Stimulated activated CD4-positive, alpha-beta T cell treated with anti-CD3 and anti-CD28 coated beads, TNF-alpha, amount 100 ng/mL, for 48 hours (primary cell): ENCODE measurements at regions not wholly inside any gene's neighbourhood (a gene's known extent, or its start where the extent isn't known, plus 50 kb on each side); places are given as distances from the start of the nearest gene placed in this dataset.

Source experiments
- DNase-seq, 3 donors: peaks; one replicate each; pipeline ENCODE4 v3.0.0-alpha.2; 2020; ENCODE audit warnings: low read depth in 3 of 3

- no peak for DNase-seq
Observed at GRCh38 chr4:177573507-177573906, 131.3 kb upstream of the AGA start.

GRCh38 chr4:177574446-177574845 lies 132.2 kb upstream of the AGA start:
- DNase-seq: no peak

- no peak for DNase-seq
Observed at GRCh38 chr4:177579649-177580048, 137.4 kb upstream of the AGA start.

GRCh38 chr4:177582992-177583391 lies 140.8 kb upstream of the AGA start:
- no peak for DNase-seq

GRCh38 chr4:177587989-177588388 lies 145.8 kb upstream of the AGA start:
- DNase-seq: no peak

- DNase-seq: no peak
Observed at GRCh38 chr4:177595386-177595785, 153.1 kb upstream of the AGA start.

DNA sequence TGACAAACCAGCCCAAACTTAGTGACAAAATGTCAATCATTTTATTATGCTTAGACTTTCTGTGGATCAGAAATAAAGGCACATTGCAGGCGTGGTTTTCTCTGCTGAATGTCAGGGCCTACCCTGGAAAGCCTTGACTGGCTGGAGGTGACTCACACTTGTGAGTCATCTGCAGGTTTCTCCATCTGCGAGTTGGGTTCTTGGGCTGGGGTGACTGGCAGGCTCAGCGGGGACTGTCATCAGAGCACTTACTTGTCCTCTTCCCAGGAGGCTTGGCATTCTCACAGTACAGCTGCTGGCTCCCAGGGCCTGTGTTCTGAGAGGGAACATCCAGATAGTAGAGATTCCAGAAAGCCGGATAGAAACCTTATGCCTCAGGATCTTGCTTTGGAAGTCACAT lies 153.8 kb upstream of the AGA start:
- peak; percentile 7 to 31 (median 22) for DNase-seq

DNA sequence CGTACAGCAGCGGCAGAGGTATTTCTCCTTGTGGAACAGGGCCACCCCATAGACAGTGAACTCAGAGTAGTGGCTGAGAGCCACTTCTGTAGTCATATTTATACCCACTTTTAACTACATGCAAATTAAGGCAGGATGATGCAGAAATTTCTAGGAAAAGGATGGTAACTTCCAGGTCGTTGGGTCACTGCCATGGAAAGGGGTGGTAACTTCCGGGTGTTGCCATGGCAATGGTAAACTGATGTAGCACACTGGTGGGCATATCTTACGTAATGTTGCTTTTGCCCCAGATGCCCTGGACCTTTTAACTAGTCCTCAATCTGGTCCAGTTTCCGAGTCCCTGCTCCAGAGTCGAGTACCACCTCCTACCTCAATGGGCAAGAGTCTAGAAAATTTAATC lies 154.8 kb upstream of the AGA start:
- DNase-seq: no peak

DNA sequence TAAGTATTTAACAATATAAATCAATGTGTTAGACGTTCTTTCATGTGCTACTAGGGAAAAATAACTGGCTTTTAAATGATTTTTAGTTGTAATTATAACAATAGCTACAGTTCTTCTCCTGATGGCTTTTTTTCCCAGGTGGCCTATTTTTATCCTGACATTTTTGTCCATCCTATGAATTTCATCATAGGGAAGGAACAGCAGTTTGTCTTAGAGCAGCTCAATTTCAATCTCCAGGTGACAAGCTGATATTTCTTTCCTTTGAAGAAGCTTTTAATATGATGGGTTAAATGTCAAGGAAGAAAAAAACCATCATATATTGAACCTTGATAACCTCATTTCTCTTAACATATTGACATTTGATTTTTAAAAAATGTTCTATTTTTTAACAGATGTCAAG lies 163.0 kb upstream of the AGA start:
- no peak for DNase-seq

DNA sequence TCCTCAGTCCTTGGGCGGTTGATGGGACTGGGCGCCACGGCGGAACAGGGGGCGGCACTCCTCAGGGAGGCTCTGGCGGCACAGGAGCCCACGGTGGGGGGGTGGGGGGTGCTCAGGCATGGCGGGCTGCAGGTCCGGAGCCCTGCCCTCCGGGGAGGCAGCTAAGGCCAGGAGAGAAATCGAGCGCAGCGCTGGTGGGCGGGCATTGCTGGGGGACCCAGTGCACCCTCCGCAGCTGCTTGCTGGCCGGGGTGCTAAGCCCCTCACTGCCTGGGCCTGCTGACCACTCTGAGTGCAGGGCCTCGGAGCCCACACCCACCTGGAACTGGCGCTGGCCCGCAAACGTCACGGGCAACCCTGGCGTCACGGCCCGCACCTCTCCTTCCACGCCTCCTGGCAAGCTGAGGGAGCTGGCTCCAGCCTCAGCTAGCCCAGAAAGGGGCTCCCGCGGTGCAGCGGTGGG lies 164.9 kb upstream of the AGA start:
- DNase-seq: no peak

DNA sequence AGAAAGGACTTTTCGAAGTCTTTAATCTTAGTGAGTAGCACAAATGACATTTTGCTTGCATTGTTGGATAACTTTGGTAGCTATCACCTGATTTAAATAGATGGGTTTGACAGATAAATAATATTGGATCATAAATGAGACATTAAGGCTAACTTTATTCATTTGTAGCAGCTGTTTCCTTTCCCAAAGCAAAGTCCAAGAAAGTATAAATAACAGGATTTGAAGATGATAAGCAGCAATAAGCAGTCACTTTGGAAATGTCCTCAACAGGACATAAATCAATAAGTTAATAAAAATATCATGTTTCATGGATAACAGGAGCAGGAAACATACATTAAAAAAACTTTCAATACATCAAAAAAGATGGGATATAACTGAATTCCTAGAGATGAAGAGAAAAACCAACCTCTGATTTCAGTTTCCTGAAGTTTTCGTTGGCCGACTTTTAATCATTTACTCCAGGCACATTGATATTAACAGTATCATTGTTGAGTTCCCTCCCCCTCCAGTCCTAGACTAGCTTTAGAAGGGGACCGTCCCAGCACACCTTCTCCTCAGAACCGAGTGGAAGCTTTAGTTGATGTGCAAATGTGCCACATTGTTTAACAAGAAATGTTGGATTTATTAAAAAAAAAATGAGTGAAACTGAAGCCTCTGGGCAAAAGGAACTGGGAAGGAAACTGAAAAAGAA lies 169.9 kb upstream of the AGA start:
- no peak for DNase-seq

- no peak for DNase-seq
Observed at GRCh38 chr4:177612684-177613083, 170.4 kb upstream of the AGA start.

GRCh38 chr4:177632481-177632880 lies 190.2 kb upstream of the AGA start:
- no peak for DNase-seq

GRCh38 chr4:177638871-177639270 lies 196.6 kb upstream of the AGA start:
- DNase-seq: no peak

- no peak for DNase-seq
Observed at GRCh38 chr4:177640864-177641263, 198.6 kb upstream of the AGA start.

- DNase-seq: no peak
Observed at GRCh38 chr4:177660223-177660622, 218.0 kb upstream of the AGA start.

DNA sequence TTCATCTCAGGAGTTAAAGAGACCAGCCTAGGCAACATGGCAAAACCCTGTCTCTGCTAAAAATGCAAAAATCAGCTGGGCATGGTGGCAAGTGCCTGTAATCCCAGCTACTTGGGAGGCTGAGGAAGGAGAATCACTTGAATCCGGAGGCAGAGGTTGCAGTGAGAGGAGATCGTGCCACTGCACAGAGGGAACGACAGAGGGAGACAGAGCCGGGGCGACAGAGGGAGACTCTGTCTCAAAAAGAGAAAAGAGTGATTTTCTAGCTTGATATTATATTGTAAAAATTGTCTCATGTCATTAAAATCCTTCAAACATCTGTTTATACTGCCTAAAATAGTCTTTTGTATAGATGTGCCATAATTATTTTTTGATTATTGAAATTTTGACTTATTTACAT lies 225.4 kb upstream of the AGA start:
- no peak for DNase-seq

GRCh38 chr4:177671387-177671786 lies 229.2 kb upstream of the AGA start:
- DNase-seq: no peak

DNA sequence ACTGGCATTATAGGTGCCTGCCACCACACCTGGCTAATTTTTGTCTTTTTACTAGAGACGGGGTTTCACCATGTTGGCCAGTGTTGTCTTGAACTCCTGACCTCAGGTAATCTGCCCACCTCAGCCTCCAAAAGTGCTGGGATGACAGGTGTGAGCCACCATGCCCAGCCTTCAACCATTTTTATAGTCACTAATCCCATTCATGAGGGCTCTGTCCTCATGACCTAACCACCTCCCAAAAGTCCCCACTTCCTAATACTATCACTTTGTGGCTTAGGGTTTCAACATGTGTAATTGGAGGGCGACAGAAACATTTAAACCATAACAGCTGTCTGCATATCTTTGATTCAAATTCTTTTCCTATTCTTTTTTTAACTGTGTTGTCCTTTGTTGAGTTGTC lies 229.6 kb upstream of the AGA start:
- no peak for DNase-seq

- DNase-seq: no peak
Observed at GRCh38 chr4:177673985-177674489, 231.8 kb upstream of the AGA start.

GRCh38 chr4:177680308-177680707 lies 238.1 kb upstream of the AGA start:
- DNase-seq: no peak

DNA sequence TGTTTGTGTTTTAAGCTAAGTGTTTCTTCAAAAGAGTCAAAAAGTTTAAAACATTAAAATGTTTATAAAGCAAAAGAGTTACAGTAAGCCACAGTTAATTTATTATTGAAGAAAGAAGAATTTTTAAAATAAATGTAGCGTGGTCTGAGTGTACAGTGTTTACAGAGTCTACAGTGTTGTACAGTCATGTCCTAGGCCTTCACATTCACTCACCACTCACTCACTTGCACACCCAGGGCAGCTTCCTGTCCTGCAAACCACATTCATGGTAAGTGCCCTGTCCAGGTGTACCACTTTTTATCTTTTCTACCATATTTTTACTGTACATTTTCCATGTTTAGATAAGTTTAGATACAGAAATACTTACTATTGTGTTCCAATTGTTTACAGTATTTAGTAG lies 239.7 kb upstream of the AGA start:
- no peak for DNase-seq

GRCh38 chr4:177687117-177687516 lies 244.9 kb upstream of the AGA start:
- DNase-seq: no peak

GRCh38 chr4:177692907-177693306 lies 250.7 kb upstream of the AGA start:
- no peak for DNase-seq
